NT2/D1 (cell line): ENCODE measurements at regions not wholly inside any gene's neighbourhood (a gene's known extent, or its start where the extent isn't known, plus 50 kb on each side); places are given as distances from the start of the nearest gene placed in this dataset.

Experiments used
- DNase-seq: peaks from one replicate; pipeline ENCODE4 v3.0.0-alpha.2; 2011; ENCODE audit warnings: low read depth, low spot score
- H3K27me3 ChIP-seq: 2 replicates; pipeline ENCODE4 v1.6.0; 2011; ENCODE audit warnings: mild to moderate bottlenecking; ENCODE audit not compliant: insufficient read length, insufficient read depth
- H3K36me3 ChIP-seq: 2 replicates; pipeline ENCODE4 v1.6.1; 2011; ENCODE audit warnings: mild to moderate bottlenecking, low read length, mixed read lengths; ENCODE audit not compliant: insufficient read depth, insufficient read length
- H3K4me1 ChIP-seq: 2 replicates; pipeline ENCODE4 v1.5.1; 2011; ENCODE audit not compliant: insufficient read depth, insufficient read length
- H3K4me3 ChIP-seq: 2 replicates; pipeline ENCODE4 v1.5.1; 2011; ENCODE audit warnings: low read depth; ENCODE audit not compliant: insufficient read length
- H3K9ac ChIP-seq: 2 replicates; pipeline ENCODE4 v1.6.0; 2011; ENCODE audit warnings: low read depth; ENCODE audit not compliant: insufficient read length
- H3K9me3 ChIP-seq: 2 replicates; pipeline ENCODE4 v1.5.1; 2011; ENCODE audit warnings: mild to moderate bottlenecking, low read length; ENCODE audit not compliant: insufficient read depth
- SUZ12 ChIP-seq: IDR thresholded peaks from 2 replicates; pipeline ENCODE4 v1.6.1; 2011; ENCODE audit not compliant: insufficient read length, insufficient read depth; ENCODE audit errors: extremely low read depth
- YY1 ChIP-seq: IDR thresholded peaks from 2 replicates; pipeline ENCODE4 v1.6.1; 2011; ENCODE audit not compliant: insufficient read length, insufficient read depth
- ZNF274 ChIP-seq: IDR thresholded peaks from 2 replicates; pipeline ENCODE4 v1.6.1; 2011; ENCODE audit warnings: mild to moderate bottlenecking, low read depth, low read length

DNA sequence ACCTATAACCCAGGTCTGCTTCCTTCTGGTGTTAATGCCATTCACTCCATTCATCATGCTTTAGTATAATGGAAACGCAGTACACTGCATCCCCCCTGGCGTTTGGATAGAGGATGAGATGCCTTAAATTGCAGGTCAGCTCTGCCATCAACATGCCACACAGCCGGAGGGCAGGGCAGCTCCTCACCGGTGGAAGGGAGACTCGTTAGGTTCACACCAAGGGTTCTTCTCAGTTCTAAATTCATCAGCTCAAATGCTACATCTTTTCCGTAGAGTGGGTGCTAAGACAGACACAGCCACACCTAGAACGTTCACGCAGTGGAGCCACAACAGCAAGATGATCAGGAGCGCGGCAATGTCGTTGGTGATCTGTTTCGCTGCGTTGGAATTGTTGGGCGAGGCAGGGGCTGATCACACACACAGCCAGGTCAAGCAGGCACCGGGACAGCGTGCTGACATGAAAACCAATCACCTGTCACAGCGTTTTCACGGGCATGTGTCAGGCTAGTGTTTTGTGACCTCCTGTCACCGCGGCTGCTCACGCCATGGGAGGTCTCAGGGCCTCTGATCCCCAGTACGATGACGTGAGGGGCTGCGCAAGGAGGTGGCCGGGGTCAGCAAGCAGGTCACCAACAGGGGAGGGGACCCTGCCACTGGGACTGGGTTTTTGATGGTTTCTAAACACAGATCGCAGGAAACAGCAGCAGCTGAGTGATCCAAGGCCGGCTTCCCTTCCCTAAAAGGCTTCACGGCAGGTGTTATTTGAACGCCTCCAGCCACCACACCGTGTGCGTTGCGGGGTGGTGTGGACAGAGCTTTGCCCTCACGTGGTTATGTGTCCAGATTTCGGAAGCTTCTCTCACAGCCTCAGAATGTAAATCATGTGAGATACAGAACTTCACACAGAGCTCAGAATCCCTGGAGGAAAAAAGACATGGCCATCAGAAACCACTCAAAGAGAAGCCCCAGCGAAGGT, 94.3 kb upstream of the IRS2 start:
- no peaks in the 10 kb centered on the region for H3K36me3 ChIP-seq
- H3K27me3 ChIP-seq = no peaks in the 10 kb centered on the region
- DNase-seq = no peak
- no peaks in the 10 kb centered on the region for H3K4me1 ChIP-seq
- no peak overlapping the region for H3K4me3 ChIP-seq
- TF ChIP-seq SUZ12 = no peak
- no peak for TF ChIP-seq YY1
- no peak for TF ChIP-seq ZNF274
- H3K9me3 ChIP-seq = no peaks in the 10 kb centered on the region
- H3K9ac ChIP-seq = no peak overlapping the region

DNA sequence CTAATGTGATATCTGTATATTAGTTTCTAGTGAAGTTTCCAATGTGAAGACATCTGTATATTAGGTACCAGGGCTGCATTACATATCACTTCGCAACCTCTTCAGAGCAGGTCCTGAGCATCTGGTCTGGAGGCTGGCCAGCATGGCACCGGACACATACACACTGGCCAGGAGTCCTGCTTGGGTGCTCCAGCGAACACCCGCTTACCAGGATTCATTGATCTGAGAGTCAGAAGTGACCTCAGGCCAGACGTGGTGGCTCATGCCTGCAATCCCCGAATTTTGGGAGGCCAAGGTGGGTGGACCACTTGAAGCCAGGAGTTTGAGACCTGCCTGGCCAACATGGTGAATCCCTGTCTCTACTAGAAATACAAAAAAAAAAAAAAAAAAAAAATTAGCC, 93.0 kb upstream of the IRS2 start:
- no peak for DNase-seq
- Histone ChIP-seq H3K4me3 (no peak overlapping the region), H3K4me1 (no peaks in the 10 kb centered on the region), H3K27me3 (no peaks in the 10 kb centered on the region), H3K36me3 (no peaks in the 10 kb centered on the region), H3K9me3 (no peaks in the 10 kb centered on the region), H3K9ac (no peak overlapping the region)
- TF ChIP-seq SUZ12 = no peak
- TF ChIP-seq ZNF274 = no peak
- TF ChIP-seq YY1 = no peak

DNA sequence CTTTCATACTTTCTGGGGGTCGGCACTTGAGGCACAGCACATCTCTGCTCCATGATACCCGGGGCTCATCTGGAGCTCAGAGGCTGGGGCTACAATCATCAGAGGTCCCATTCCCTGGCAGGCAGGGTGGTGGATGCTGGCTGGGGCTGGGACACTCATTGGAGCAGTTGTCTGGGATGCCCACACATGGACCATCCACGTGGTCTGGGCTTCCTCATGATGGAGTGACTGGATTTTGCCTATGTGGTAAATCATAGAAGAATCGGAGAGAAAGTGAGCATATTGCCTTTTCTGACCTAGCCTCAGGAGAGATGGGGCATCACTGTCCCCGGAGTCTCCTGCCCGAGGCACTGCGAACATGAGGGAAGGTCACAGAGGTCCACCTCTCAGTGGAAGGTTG, 91.4 kb upstream of the IRS2 start:
- TF ChIP-seq YY1 = no peak
- no peak for TF ChIP-seq SUZ12
- no peak for TF ChIP-seq ZNF274
- no peak overlapping the region for H3K4me3 ChIP-seq
- no peaks in the 10 kb centered on the region for H3K27me3 ChIP-seq
- no peak for DNase-seq
- no peak overlapping the region for H3K9ac ChIP-seq
- H3K36me3 ChIP-seq = no peaks in the 10 kb centered on the region
- H3K4me1 ChIP-seq = no peaks in the 10 kb centered on the region
- no peaks in the 10 kb centered on the region for H3K9me3 ChIP-seq

DNA sequence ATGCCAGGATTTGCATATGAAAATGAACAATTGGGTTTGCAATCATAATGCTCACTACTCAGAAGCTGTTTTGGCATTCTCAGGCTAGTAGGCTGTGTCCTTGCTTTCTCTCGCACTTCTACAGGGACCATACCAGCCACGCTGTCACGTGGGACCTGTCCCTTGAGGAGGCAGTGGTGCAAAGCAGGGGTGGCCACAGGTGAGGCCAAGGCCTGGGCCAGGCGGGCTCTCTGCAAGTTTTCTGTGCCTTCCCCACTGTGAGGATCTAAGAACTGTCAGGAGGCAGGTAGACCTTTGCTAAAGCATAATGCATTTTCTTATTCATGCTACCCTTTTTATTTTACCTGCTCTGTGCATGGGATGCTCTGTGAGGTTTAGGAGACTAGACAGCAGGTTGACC, 89.4 kb upstream of the IRS2 start:
- no peak for DNase-seq
- TF ChIP-seq SUZ12 = no peak
- TF ChIP-seq YY1 = no peak
- TF ChIP-seq ZNF274 = no peak
- H3K4me1 ChIP-seq = no peaks in the 10 kb centered on the region

DNA sequence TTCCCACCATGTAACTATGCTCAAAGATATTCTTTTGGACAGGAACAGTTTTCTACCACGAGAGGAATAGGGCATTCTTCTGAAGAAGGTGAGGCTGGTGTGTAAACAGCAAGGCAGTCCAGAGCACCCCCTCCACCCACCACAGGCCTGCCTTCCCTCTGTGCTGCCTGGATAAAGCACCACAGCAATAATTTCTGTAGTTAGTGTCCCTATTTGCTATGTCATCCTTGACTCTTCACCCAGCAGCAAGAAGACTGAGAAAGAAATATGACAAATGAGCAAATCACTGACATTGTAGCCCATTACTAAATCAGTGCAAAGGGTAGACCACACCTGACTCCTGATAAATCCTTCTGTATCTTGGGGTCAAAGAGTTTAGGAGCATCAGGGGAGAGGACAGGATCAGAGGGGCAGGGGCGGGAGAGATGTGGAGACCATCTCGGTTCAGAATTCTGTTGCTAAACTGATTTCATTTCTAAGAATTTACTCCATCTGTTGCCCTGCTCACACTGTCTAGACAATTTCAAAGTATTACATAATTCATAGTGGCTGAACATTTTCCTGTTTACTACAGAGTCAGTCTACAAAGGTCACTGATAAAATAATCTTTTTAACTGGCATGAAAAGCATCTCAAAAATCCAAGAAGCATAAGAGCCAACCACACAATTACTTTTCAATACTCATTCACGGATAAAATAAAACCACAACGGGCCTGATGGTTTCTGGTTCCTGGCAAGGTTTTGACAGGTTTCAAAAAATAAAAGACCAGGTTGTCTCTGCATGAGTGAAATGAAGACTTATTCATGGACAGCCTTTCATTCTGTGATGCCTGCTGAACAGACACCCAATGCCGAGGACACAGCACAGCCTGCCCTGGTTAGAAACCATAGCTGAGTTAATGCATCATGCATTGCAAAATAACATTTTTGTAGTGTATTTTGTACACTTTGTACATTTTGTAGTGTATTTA, 88.4 kb upstream of the IRS2 start:
- no peak overlapping the region for H3K9ac ChIP-seq
- no peak for TF ChIP-seq SUZ12
- no peaks in the 10 kb centered on the region for H3K36me3 ChIP-seq
- H3K27me3 ChIP-seq = no peaks in the 10 kb centered on the region
- DNase-seq = no peak
- H3K9me3 ChIP-seq = no peaks in the 10 kb centered on the region
- no peaks in the 10 kb centered on the region for H3K4me1 ChIP-seq
- H3K4me3 ChIP-seq = no peak overlapping the region

More for the DNA sequence above, 89.4 kb upstream of the IRS2 start:
- H3K9me3 ChIP-seq = no peaks in the 10 kb centered on the region
- H3K27me3 ChIP-seq = no peaks in the 10 kb centered on the region
- H3K9ac ChIP-seq = no peak overlapping the region
- H3K4me3 ChIP-seq = no peak overlapping the region
- no peaks in the 10 kb centered on the region for H3K36me3 ChIP-seq

DNA sequence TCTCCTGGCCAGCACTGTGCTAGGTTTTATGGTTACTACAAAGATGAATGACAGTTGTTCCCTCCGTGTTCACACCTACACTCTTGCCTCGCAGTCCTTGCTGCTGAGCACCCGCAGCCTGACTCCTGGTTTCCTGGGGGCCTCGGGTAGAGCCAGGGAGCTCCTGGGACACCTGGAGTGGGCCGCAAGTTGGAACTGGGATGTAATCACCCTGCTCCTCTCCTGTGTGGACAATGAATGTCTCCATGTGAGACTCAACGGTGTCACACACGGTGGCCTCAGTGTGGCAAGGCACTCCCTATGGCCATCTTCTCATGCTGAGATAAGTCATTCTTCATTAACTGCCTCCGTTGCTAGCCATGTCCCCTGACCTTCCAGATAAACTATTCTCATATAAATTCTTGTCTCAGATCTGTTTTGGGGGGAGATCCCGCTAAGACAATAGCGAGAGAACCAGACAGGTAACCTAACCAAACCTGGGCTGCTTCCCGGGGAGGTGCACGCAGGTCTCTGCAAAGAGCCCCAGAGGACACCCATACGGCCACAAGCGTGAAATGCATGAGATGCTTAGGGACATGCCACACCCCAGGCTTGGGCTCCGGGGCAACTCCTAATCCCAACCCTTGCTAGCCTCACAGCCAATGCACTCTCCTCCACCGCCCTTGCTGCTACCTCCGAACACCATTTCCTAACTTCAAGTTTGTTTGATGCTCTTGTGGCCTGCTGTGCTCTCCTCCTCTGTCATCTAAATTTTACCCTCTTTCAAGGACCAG, 87.2 kb upstream of the IRS2 start:
- no peak for DNase-seq
- Histone ChIP-seq H3K4me3 (no peak overlapping the region), H3K9ac (no peak overlapping the region), H3K9me3 (no peaks in the 10 kb centered on the region), H3K27me3 (no peaks in the 10 kb centered on the region), H3K4me1 (no peaks in the 10 kb centered on the region), H3K36me3 (no peaks in the 10 kb centered on the region)
- TF ChIP-seq ZNF274 (no peak), SUZ12 (no peak), YY1 (no peak)
